ENCODE measurements at regions not wholly inside any gene's neighbourhood (a gene's known extent, or its start where the extent isn't known, plus 50 kb on each side); places are given as distances from the start of the nearest gene placed in this dataset.
"Not testable (repeated sequence)": the region's sequence is repeated elsewhere in the genome, so short reads cannot be mapped to it uniquely, and the experiment has no call there.

GRCh38 chr9:29078063-29078666 lies 1504.9 kb upstream of the C9orf72 start:
- Histone ChIP-seq H3K79me2 (ENCODE audit: insufficient read depth, low read length) (no peaks in the 10 kb centered on the region), H2AFZ (ENCODE audit: low read length) (no peak overlapping the region), H3K4me3 (ENCODE audit: low read depth, low read length, poor library complexity, severe bottlenecking) (no peak overlapping the region), H3K9me3 (ENCODE audit: low read length) (no peaks in the 10 kb centered on the region), H3K36me3 (ENCODE audit: insufficient read depth, low read length) (no peaks in the 10 kb centered on the region; the same call in 1 of the 2 replicates), H3K9me2 (ENCODE audit: low read depth, low read length) (no peaks in the 10 kb centered on the region), H3K27ac (ENCODE audit: low read depth, low read length, poor library complexity, severe bottlenecking) (no peak overlapping the region), H3K27me3 (ENCODE audit: insufficient read depth, low read length) (no peaks in the 10 kb centered on the region), H3K4me1 (ENCODE audit: insufficient read depth, low read length, severe bottlenecking) (no peaks in the 10 kb centered on the region), H3F3A (ENCODE audit: insufficient read depth, low read length) (no peaks in the 10 kb centered on the region), H3K9ac (ENCODE audit: low read length) (no peak overlapping the region), H3K4me2 (ENCODE audit: low read length) (no peak overlapping the region), H4K20me1 (ENCODE audit: insufficient read depth, low read length) (no peaks in the 10 kb centered on the region)
- TF ChIP-seq CTCF (IDR thresholded peaks at IDR 0.05; ENCODE audit: low read length) (no peak), EZH2 (IDR thresholded peaks at IDR 0.05; ENCODE audit: borderline replicate concordance, low read length) (no peak)

- H3K9me2 ChIP-seq (ENCODE audit: low read depth, low read length) = no peaks in the 10 kb centered on the region
- H3K27ac ChIP-seq (ENCODE audit: low read depth, low read length, poor library complexity, severe bottlenecking) = peak overlapping the region; percentile 40
- no peaks in the 10 kb centered on the region for H3K79me2 ChIP-seq (ENCODE audit: insufficient read depth, low read length)
- H4K20me1 ChIP-seq (ENCODE audit: insufficient read depth, low read length) = no peaks in the 10 kb centered on the region
- no peaks in the 10 kb centered on the region for H3F3A ChIP-seq (ENCODE audit: insufficient read depth, low read length)
- H3K27me3 ChIP-seq (ENCODE audit: insufficient read depth, low read length) = no peaks in the 10 kb centered on the region
- H3K9me3 ChIP-seq (ENCODE audit: low read length) = peaks cover 2% of the 10 kb centered on the region; the same call in 1 of the 2 replicates
- H3K4me2 ChIP-seq (ENCODE audit: low read length) = peak overlapping the region; percentile 3; the same call in 1 of the 2 replicates
- no peaks in the 10 kb centered on the region; the same call in 1 of the 2 replicates for H3K36me3 ChIP-seq (ENCODE audit: insufficient read depth, low read length)
- no peak overlapping the region for H3K4me3 ChIP-seq (ENCODE audit: low read depth, low read length, poor library complexity, severe bottlenecking)
- peaks cover 11% of the 10 kb centered on the region for H3K4me1 ChIP-seq (ENCODE audit: insufficient read depth, low read length, severe bottlenecking)
- TF ChIP-seq EZH2 (IDR thresholded peaks at IDR 0.05; ENCODE audit: borderline replicate concordance, low read length) (no peak), CTCF (IDR thresholded peaks at IDR 0.05; ENCODE audit: low read length) (no peak)
- no peak overlapping the region for H3K9ac ChIP-seq (ENCODE audit: low read length)
- no peak overlapping the region for H2AFZ ChIP-seq (ENCODE audit: low read length)
Measured at GRCh38 chr9:29100762-29101161, 1527.5 kb upstream of the C9orf72 start.

DNA sequence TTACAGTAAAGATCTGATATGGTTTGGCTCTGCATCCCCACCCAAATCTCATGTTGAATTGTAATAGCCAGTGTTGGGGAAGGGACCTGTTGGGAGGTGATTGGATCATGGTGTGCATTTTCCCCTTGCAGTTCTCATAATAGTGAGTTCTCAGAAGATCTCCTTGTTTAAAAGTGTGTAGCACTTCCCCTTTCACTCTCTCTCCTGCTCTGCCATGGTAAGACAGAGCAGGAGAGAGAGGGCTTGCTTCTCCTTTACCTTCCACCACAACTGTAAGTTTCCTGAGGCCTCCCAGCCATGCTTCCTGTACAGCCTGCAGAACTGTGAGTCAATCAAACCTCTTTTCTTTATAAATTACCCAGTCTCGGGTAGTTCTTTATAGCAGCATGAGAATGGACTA lies 1530.9 kb upstream of the C9orf72 start:
- H3K27ac ChIP-seq (ENCODE audit: low read depth, low read length, poor library complexity, severe bottlenecking); H3K4me3 ChIP-seq (ENCODE audit: low read depth, low read length, poor library complexity, severe bottlenecking); H2AFZ ChIP-seq (ENCODE audit: low read length); H3K4me2 ChIP-seq (ENCODE audit: low read length); H3K36me3 ChIP-seq (ENCODE audit: insufficient read depth, low read length); H3K9ac ChIP-seq (ENCODE audit: low read length); H3K9me3 ChIP-seq (ENCODE audit: low read length); H3F3A ChIP-seq (ENCODE audit: insufficient read depth, low read length); H3K9me2 ChIP-seq (ENCODE audit: low read depth, low read length); H3K79me2 ChIP-seq (ENCODE audit: insufficient read depth, low read length); H4K20me1 ChIP-seq (ENCODE audit: insufficient read depth, low read length); H3K27me3 ChIP-seq (ENCODE audit: insufficient read depth, low read length): not testable (repeated sequence)
- H3K4me1 ChIP-seq (ENCODE audit: insufficient read depth, low read length, severe bottlenecking) = peaks cover 11% of the 10 kb centered on the region

DNA sequence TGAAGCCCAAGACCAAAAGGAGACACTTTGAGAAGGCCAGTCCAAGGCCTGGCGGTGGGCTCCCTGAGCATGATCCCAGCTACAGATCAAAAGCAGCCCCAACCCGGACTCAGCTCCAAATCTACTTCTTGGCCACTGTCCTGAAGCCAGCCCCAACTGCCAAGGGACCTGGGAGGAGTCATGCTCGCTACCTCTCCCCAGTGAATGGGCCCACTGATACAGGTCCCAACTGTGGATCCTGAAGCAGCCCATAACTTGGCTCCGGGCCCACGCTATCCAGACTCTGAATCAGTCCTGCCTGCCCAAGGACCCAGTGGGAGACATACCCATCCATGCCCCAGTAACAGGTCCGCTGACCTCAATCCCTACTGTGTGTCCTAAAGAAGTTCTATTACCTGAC lies 1545.3 kb upstream of the C9orf72 start:
- Histone ChIP-seq H3K9me2 (ENCODE audit: low read depth, low read length) (no peaks in the 10 kb centered on the region), H3K79me2 (ENCODE audit: insufficient read depth, low read length) (no peaks in the 10 kb centered on the region), H4K20me1 (ENCODE audit: insufficient read depth, low read length) (no peaks in the 10 kb centered on the region), H2AFZ (ENCODE audit: low read length) (no peak overlapping the region), H3K9ac (ENCODE audit: low read length) (no peak overlapping the region), H3K4me1 (ENCODE audit: insufficient read depth, low read length, severe bottlenecking) (peaks cover 1% of the 10 kb centered on the region), H3K4me2 (ENCODE audit: low read length) (no peak overlapping the region), H3K4me3 (ENCODE audit: low read depth, low read length, poor library complexity, severe bottlenecking) (no peak overlapping the region), H3K36me3 (ENCODE audit: insufficient read depth, low read length) (no peaks in the 10 kb centered on the region), H3K27me3 (ENCODE audit: insufficient read depth, low read length) (no peaks in the 10 kb centered on the region), H3K9me3 (ENCODE audit: low read length) (no peaks in the 10 kb centered on the region), H3K27ac (ENCODE audit: low read depth, low read length, poor library complexity, severe bottlenecking) (no peak overlapping the region), H3F3A (ENCODE audit: insufficient read depth, low read length) (no peaks in the 10 kb centered on the region)
- TF ChIP-seq CTCF (IDR thresholded peaks at IDR 0.05; ENCODE audit: low read length) (no peak), EZH2 (IDR thresholded peaks at IDR 0.05; ENCODE audit: borderline replicate concordance, low read length) (no peak)
